NCI-H524 treated with DMSO at 0.1 percent for 48 hours (cell line): ENCODE measurements at regions not wholly inside any gene's neighbourhood (a gene's known extent, or its start where the extent isn't known, plus 50 kb on each side); places are given as distances from the start of the nearest gene placed in this dataset.
"Not testable (repeated sequence)": the region's sequence is repeated elsewhere in the genome, so short reads cannot be mapped to it uniquely, and the experiment has no call there.

Source experiments
- DNase-seq: peaks from one replicate; lab custom pipeline; 2025; lab: John Stamatoyannopoulos, UW

- no peak for DNase-seq
Observed at GRCh38 chr16:75780669-75781068, 54.4 kb upstream of the CPHXL start.

DNA sequence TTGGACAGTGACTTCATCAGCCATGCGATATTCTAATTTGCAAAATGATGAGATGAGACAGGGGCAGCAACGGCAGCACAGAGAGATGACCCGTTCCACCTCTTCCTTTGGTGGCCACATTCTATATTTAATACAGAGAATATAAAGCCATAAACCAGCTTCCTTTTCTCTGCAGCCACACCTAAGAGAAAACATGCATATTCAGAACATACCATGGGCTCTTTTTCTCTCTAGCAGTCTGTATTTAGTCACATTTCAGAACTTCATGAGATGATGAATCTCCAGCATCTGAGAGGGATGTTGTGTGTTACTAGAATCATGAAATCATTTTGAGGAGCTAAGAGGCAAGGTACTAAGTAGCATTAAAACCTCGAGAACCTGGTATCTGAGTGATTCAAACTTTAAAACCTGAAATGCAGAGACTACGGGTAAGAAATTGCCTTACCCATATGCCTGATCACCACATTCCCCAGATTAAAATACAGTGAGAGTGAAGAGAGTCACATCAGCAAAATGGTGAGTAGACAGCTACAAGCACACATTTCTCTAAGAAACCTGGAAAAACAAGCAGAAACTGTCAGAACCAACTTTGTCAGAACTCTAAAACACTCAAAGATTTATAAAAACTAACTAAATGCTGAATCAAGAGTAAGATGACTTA, 55.5 kb upstream of the CPHXL start:
- no peak for DNase-seq

GRCh38 chr16:75787440-75787839, 61.1 kb upstream of the CPHXL start:
- DNase-seq: peak; percentile 45

- peak; percentile 19 for DNase-seq
Observed at GRCh38 chr16:75789237-75789636, 62.9 kb upstream of the CPHXL start.

GRCh38 chr16:75792771-75793492, 66.6 kb upstream of the CPHXL start:
- DNase-seq: no peak

GRCh38 chr16:75793641-75794040, 67.4 kb upstream of the CPHXL start:
- no peak for DNase-seq

GRCh38 chr16:75794426-75794825, 68.1 kb upstream of the CPHXL start:
- DNase-seq: no peak

DNA sequence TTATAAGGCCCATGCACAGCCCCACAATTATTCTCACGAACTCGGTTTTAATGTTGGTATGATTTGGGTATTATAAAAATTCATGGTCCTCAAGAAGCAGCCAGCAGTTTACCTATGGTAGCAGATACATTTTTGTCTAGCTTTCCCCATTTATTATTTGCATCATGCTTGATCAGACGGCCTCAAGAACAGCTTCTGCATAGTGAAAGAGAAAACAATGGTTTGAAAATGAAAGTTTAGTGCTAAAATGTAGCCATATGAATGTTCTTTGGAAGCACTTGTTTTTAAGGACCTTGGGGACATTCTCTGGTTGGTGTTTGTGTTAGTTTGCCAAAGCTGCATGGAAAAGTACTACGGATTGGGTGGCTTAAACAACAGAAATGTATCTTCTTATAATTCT, 72.4 kb upstream of the CPHXL start:
- DNase-seq: no peak

GRCh38 chr16:75801307-75801706, 75.0 kb upstream of the CPHXL start:
- DNase-seq: no peak

GRCh38 chr16:75803753-75804152, 77.5 kb upstream of the CPHXL start:
- DNase-seq: no peak

- DNase-seq: no peak
Observed at GRCh38 chr16:75804368-75804767, 78.1 kb upstream of the CPHXL start.

DNA sequence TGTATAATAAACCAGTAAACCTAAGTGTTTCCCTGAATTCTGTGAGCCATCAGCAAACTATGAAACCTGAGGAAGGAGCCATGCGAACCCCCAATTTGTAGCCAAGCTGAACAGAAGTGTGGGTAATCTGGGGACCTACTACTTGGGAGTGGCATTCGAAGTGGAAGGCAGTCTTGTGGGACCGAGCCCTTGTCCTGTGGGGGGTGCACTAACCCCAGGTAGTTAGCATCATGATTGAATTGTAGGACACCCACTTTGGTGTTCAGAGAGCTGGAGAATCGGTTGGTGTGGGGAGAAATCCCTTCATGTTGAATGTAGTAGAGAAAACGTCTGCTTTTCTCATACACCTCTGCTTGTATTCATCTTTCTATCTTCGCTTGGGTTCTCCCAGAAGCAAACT, 79.7 kb upstream of the CPHXL start:
- no peak for DNase-seq

DNA sequence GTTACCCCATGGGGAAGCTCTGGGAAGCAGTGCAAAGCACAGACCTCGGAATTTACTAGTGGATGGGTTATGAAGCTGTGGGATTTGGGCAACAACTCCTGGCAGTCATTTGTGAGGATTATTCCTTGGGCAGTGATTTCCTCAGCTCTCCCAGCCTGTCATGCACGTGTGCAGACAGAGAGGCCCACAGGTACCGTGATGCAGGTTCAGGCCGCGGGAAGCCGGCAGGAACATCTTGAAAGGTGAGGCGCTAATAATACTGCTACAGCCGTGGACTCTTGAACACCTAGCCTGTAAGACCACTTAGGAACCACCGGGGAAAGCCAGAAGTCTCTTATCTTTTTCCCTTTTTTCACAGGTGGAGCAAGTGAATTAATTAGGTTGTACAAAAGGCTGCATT, 80.2 kb upstream of the CPHXL start:
- no peak for DNase-seq

GRCh38 chr16:75810342-75810741, 84.1 kb upstream of the CPHXL start:
- no peak for DNase-seq

- no peak for DNase-seq
Observed at GRCh38 chr16:75811020-75811634, 84.8 kb upstream of the CPHXL start.

GRCh38 chr16:75818491-75818890, 92.2 kb upstream of the CPHXL start:
- no peak for DNase-seq

DNA sequence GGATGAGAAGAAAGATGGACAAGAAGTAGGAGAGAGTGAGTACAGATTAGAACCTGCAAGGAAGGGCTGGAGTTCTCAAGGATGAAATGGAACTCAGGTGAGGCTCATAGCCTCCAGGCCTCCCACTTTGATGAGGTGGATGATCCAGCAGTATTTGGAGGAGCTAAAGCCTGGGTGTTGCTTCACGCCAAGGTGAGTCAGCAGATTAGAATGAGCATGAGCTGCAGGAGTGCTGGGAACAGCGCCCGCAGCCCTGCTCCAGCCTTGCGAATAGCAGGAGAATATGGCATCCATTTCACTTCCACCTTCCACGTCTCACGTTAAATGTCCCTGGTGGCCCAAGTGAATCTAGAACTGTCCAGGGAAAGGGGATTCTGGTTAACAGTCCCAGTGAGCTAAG, 94.4 kb upstream of the CPHXL start:
- DNase-seq: no peak

GRCh38 chr16:75821117-75821516, 94.8 kb upstream of the CPHXL start:
- DNase-seq: no peak

DNA sequence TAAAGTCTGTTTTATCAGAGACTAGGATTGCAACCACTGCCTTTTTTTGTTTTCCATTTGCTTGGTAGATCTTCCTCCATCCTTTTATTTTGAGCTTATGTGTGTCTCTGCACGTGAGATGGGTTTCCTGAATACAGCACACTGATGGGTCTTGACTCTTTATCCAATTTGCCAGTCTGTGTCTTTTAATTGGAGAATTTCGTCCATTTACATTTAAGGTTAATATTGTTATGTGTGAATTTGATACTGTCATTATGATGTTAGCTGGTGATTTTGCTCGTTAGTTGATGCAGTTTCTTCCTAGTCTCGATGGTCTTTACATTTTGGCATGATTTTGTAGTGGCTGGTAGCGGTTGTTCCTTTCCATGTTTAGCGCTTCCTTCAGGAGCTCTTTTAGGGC, 99.5 kb upstream of the CPHXL start:
- not testable (repeated sequence) for DNase-seq

- DNase-seq: not testable (repeated sequence)
Observed at GRCh38 chr16:75827372-75828038, 101.2 kb upstream of the CPHXL start.

DNA sequence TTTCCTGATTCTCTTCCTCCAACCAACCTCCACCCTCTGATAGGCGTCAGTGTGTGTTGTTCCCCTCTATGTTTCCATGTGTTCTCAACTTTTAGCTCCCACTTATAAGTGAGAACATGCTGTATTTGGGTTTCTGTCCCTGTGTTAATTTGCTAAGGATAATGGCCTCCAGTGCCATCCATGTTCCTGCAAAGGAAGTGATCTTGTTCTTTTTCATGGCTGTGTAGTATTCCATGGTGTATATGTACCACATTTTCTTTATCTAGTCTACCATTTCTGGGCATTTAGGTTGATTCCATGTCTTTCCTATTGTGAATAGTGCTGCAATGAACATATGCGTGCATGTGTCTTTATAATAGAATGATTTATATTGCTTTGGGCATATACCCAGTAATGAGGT, 107.1 kb upstream of the CPHXL start:
- DNase-seq: not testable (repeated sequence)

DNA sequence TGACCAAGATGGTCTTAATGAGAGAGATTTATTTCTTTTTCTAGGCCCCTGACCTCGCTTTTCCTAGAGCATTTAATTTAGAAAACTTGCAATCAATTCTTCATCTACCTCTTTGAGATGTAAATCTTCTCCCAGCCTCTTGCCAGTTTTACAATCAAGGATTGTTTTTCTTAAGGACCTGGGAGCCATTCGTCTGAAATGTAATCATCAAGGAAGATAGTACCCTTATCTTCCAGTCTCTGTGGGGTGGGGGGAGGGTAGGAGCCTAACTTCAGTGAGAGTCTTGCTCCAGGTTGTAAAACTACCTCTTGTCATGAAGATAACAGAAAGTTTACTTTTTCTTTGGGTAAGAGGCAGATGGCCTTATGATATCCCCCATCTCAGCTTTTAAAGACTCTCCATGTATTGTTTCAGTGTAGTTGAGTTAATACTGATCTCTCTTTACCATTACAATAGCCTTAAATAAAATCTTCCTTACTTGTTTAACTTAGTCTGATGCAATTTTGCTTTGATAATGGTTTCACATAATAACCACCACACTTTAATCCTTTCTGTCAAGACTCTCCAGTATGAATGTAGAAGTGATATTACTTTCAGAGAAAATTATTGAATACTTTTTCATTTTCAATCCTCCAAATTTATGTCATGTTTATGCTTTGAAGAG, 110.2 kb upstream of the CPHXL start:
- no peak for DNase-seq
